ENCODE measurements at regions not wholly inside any gene's neighbourhood (a gene's known extent, or its start where the extent isn't known, plus 50 kb on each side); places are given as distances from the start of the nearest gene placed in this dataset.

DNA sequence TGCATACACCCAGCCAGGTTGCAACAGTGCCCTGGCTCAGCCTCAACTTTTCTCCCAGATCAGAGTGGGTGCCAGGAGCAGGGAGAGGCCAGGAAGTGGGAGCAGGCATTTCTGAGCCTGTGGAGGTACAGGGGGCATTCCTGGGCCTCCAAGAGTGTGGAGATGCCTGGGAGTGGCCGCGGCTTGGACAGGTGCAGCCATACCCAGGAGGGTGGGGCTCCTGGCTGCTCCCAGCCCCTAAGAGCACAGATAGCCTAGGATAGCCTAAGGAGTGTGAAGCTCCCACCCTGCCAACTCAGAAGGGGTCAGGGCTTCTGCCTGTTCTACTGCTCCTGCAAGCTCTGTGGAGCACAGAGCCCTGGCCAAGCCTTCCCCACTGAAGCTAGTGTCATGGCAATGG lies 543.4 kb downstream of the RPL10L start:
- TF ChIP-seq TEAD4 (IDR thresholded peaks at IDR 0.05) (no peak), ZBTB7A (IDR thresholded peaks at IDR 0.05; ENCODE audit: low read depth) (no peak), NFIC (IDR thresholded peaks at IDR 0.05) (no peak), CREB1 (IDR thresholded peaks at IDR 0.05; ENCODE audit: low read depth) (no peak)

DNA sequence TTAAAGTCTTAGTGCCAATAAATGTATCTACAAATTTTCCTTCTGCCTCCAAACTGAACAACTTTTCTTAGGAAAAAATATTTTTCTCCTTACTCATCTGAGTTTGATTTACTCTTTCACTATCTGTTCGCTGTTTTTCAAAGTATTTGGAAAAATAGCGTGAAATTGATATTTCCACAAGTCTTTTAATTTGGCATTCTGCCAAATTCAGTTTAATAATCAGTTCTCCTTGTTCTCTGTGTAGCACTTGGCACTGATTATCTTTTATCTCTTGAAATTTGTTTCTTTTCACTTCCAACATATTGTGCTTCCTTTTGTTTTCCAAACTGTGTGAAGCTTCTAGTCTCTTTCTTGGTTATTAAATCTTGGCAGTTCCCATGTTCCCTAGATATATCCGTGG lies 559.8 kb downstream of the RPL10L start:
- TF ChIP-seq NFIC (IDR thresholded peaks at IDR 0.05) (peak; percentile 40), EP300 (IDR thresholded peaks at IDR 0.05; ENCODE audit: borderline replicate concordance) (no peak)

DNA sequence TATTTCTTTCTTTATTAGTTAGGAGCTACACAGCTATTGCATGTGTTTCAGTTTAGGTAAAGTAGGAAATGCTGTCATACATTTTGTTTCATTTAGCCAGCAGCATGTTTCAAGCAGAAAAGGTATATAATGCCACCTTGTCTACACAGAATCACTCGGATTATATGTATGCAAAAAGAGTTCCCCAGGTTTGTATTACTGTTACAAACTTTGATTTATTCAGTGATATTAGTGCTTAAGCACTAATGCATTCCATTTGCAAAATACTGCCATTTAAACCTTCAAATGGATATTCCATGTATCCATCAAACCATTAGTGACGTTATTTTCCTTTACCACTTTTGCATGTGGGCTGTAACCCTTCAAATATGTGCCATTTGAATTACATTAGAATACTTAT lies 564.0 kb downstream of the RPL10L start:
- TF ChIP-seq TAF1 (IDR thresholded peaks at IDR 0.05; ENCODE audit: low read depth) (no peak), EP300 (IDR thresholded peaks at IDR 0.05; ENCODE audit: borderline replicate concordance) (no peak), TCF12 (IDR thresholded peaks at IDR 0.05; ENCODE audit: low read depth) (no peak), NFIC (IDR thresholded peaks at IDR 0.05) (no peak), YY1 (IDR thresholded peaks at IDR 0.05; ENCODE audit: low read depth) (no peak), ZBTB7A (IDR thresholded peaks at IDR 0.05; ENCODE audit: low read depth) (no peak), RAD21 (IDR thresholded peaks at IDR 0.05; ENCODE audit: low read depth) (no peak), EGR1 (IDR thresholded peaks at IDR 0.05) (no peak)
- TF ChIP-seq, protein P1, sequence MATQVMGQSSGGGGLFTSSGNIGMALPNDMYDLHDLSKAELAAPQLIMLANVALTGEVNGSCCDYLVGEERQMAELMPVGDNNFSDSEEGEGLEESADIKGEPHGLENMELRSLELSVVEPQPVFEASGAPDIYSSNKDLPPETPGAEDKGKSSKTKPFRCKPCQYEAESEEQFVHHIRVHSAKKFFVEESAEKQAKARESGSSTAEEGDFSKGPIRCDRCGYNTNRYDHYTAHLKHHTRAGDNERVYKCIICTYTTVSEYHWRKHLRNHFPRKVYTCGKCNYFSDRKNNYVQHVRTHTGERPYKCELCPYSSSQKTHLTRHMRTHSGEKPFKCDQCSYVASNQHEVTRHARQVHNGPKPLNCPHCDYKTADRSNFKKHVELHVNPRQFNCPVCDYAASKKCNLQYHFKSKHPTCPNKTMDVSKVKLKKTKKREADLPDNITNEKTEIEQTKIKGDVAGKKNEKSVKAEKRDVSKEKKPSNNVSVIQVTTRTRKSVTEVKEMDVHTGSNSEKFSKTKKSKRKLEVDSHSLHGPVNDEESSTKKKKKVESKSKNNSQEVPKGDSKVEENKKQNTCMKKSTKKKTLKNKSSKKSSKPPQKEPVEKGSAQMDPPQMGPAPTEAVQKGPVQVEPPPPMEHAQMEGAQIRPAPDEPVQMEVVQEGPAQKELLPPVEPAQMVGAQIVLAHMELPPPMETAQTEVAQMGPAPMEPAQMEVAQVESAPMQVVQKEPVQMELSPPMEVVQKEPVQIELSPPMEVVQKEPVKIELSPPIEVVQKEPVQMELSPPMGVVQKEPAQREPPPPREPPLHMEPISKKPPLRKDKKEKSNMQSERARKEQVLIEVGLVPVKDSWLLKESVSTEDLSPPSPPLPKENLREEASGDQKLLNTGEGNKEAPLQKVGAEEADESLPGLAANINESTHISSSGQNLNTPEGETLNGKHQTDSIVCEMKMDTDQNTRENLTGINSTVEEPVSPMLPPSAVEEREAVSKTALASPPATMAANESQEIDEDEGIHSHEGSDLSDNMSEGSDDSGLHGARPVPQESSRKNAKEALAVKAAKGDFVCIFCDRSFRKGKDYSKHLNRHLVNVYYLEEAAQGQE (IDR thresholded peaks at IDR 0.05; ENCODE audit: low read depth): no peak

DNA sequence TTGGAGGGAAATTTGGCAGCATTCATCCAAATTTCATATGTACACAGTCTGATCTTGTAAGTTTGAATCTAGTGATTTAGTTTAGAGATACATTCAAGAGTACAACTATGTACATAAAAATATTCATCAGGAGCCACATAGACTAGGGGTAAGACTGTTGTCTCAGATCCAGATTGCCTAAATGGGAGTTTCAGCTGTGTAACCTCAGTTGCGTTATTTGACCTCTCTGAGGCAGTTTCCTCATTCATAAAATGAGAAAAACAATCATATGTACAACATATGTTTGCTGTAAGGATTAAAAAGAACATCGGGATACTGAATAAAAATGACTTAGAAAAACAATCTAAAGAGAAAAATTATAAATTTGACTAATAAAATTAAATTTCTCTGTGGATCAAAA lies 577.5 kb downstream of the RPL10L start:
- TF ChIP-seq, protein P1 (IDR thresholded peaks at IDR 0.05; ENCODE audit: low read depth): no peak
- TF ChIP-seq YY1 (IDR thresholded peaks at IDR 0.05; ENCODE audit: low read depth) (no peak), CEBPB (IDR thresholded peaks at IDR 0.05) (no peak), RAD21 (IDR thresholded peaks at IDR 0.05; ENCODE audit: low read depth) (no peak), EGR1 (IDR thresholded peaks at IDR 0.05) (no peak), ZBTB7A (IDR thresholded peaks at IDR 0.05; ENCODE audit: low read depth) (no peak), FOXM1 (IDR thresholded peaks at IDR 0.05; ENCODE audit: borderline replicate concordance, low read depth) (no peak), TCF12 (IDR thresholded peaks at IDR 0.05; ENCODE audit: low read depth) (no peak), EP300 (IDR thresholded peaks at IDR 0.05; ENCODE audit: borderline replicate concordance) (no peak), TEAD4 (IDR thresholded peaks at IDR 0.05) (no peak), NFIC (IDR thresholded peaks at IDR 0.05) (no peak), CREB1 (IDR thresholded peaks at IDR 0.05; ENCODE audit: low read depth) (no peak), TAF1 (IDR thresholded peaks at IDR 0.05; ENCODE audit: low read depth) (no peak)
- TF ChIP-seq, protein P2, sequence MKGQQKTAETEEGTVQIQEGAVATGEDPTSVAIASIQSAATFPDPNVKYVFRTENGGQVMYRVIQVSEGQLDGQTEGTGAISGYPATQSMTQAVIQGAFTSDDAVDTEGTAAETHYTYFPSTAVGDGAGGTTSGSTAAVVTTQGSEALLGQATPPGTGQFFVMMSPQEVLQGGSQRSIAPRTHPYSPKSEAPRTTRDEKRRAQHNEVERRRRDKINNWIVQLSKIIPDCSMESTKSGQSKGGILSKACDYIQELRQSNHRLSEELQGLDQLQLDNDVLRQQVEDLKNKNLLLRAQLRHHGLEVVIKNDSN (IDR thresholded peaks at IDR 0.05): no peak
- TF ChIP-seq, protein P3, sequence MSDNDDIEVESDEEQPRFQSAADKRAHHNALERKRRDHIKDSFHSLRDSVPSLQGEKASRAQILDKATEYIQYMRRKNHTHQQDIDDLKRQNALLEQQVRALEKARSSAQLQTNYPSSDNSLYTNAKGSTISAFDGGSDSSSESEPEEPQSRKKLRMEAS (IDR thresholded peaks at IDR 0.05): no peak

DNA sequence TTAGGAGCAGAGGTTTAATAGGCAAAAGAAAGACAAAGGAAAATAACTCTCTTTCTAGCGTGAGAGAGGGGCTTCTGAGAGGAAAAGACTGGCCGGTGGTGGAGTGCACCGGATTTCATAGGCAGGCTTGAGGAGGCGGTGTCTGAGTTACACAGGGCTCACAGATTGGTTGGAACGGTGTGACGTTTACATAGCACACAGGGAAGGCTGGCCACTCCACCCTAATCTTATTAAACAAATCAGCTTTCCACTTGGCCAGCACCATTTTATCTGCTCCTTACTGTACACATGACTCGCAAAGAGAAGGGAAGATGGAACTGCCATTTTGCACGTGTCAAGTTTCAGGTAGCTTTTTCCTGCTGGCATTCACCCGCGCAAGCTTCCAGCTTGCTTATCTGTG lies 587.7 kb downstream of the RPL10L start:
- TF ChIP-seq RAD21 (IDR thresholded peaks at IDR 0.05; ENCODE audit: low read depth) (no peak), EP300 (IDR thresholded peaks at IDR 0.05; ENCODE audit: borderline replicate concordance) (no peak), TCF12 (IDR thresholded peaks at IDR 0.05; ENCODE audit: low read depth) (no peak), TAF1 (IDR thresholded peaks at IDR 0.05; ENCODE audit: low read depth) (no peak), TEAD4 (IDR thresholded peaks at IDR 0.05) (no peak), CREB1 (IDR thresholded peaks at IDR 0.05; ENCODE audit: low read depth) (no peak), YY1 (IDR thresholded peaks at IDR 0.05; ENCODE audit: low read depth) (no peak), EGR1 (IDR thresholded peaks at IDR 0.05) (no peak), FOXM1 (IDR thresholded peaks at IDR 0.05; ENCODE audit: borderline replicate concordance, low read depth) (no peak), NFIC (IDR thresholded peaks at IDR 0.05) (no peak), ZBTB7A (IDR thresholded peaks at IDR 0.05; ENCODE audit: low read depth) (no peak), CEBPB (IDR thresholded peaks at IDR 0.05) (no peak)
- TF ChIP-seq, protein P3 (IDR thresholded peaks at IDR 0.05): no peak
- TF ChIP-seq, protein P1 (IDR thresholded peaks at IDR 0.05; ENCODE audit: low read depth): no peak
- TF ChIP-seq, protein P2 (IDR thresholded peaks at IDR 0.05): no peak
